ENCODE measurements at regions not wholly inside any gene's neighbourhood (a gene's known extent, or its start where the extent isn't known, plus 50 kb on each side); places are given as distances from the start of the nearest gene placed in this dataset.

GRCh38 chr3:177710506-177710905, 513.2 kb upstream of the TBL1XR1 start:
- H3K27me3 ChIP-seq (ENCODE audit: insufficient read depth, low read depth, low read length): no peaks in the 10 kb centered on the region
- H3K4me2 ChIP-seq (ENCODE audit: low read length): no peak overlapping the region
- TF ChIP-seq MXI1 (conservative IDR thresholded peaks at IDR 0.05; ENCODE audit: poor library complexity, severe bottlenecking): no peak
- TF ChIP-seq POLR2AphosphoS5 (IDR thresholded peaks at IDR 0.05): no peak
- TF ChIP-seq CTCF (IDR thresholded peaks at IDR 0.05; ENCODE audit: poor library complexity, severe bottlenecking): no peak
- no peak overlapping the region for H3K4me3 ChIP-seq (ENCODE audit: low read length)
- H3K36me3 ChIP-seq (ENCODE audit: insufficient read depth, low read length): no peaks in the 10 kb centered on the region
- no peaks in the 10 kb centered on the region for H4K20me1 ChIP-seq (ENCODE audit: insufficient read depth)
- no peak overlapping the region for H2AFZ ChIP-seq (ENCODE audit: low read depth, low read length)
- H3K9ac ChIP-seq (ENCODE audit: low read length): no peak overlapping the region
- no peaks in the 10 kb centered on the region for H3K79me2 ChIP-seq (replicated peaks; ENCODE audit: insufficient read depth, low read length)
- no peaks in the 10 kb centered on the region for H3K9me2 ChIP-seq (ENCODE audit: insufficient read depth, low read length)
- no peaks in the 10 kb centered on the region for H3F3A ChIP-seq (ENCODE audit: insufficient read depth, low read length, poor library complexity, severe bottlenecking)
- H3K27ac ChIP-seq (ENCODE audit: low read length): no peak overlapping the region
- no peaks in the 10 kb centered on the region for H3K9me3 ChIP-seq (ENCODE audit: low read length)

- Histone ChIP-seq H3K79me2 (replicated peaks; ENCODE audit: insufficient read depth, low read length) (no peaks in the 10 kb centered on the region), H3K9me2 (ENCODE audit: insufficient read depth, low read length) (no peaks in the 10 kb centered on the region), H3F3A (ENCODE audit: insufficient read depth, low read length, poor library complexity, severe bottlenecking) (no peaks in the 10 kb centered on the region), H3K27ac (ENCODE audit: low read length) (no peak overlapping the region), H4K20me1 (ENCODE audit: insufficient read depth) (no peaks in the 10 kb centered on the region), H2AFZ (ENCODE audit: low read depth, low read length) (no peak overlapping the region), H3K9me3 (ENCODE audit: low read length) (no peaks in the 10 kb centered on the region), H3K27me3 (ENCODE audit: insufficient read depth, low read depth, low read length) (no peaks in the 10 kb centered on the region), H3K9ac (ENCODE audit: low read length) (no peak overlapping the region), H3K4me2 (ENCODE audit: low read length) (no peak overlapping the region), H3K36me3 (ENCODE audit: insufficient read depth, low read length) (no peaks in the 10 kb centered on the region), H3K4me3 (ENCODE audit: low read length) (no peak overlapping the region)
- TF ChIP-seq MXI1 (conservative IDR thresholded peaks at IDR 0.05; ENCODE audit: poor library complexity, severe bottlenecking): no peak
These were observed 514.4 kb upstream of the TBL1XR1 start for GRCh38 chr3:177711637-177712036.

GRCh38 chr3:177713928-177714900, 516.9 kb upstream of the TBL1XR1 start:
- no peaks in the 10 kb centered on the region for H3K27me3 ChIP-seq (ENCODE audit: insufficient read depth, low read depth, low read length)
- H3K4me2 ChIP-seq (ENCODE audit: low read length): no peak overlapping the region
- H3K9ac ChIP-seq (ENCODE audit: low read length): no peak overlapping the region
- H4K20me1 ChIP-seq (ENCODE audit: insufficient read depth): no peaks in the 10 kb centered on the region
- no peak overlapping the region for H2AFZ ChIP-seq (ENCODE audit: low read depth, low read length)
- H3F3A ChIP-seq (ENCODE audit: insufficient read depth, low read length, poor library complexity, severe bottlenecking): no peaks in the 10 kb centered on the region
- H3K79me2 ChIP-seq (replicated peaks; ENCODE audit: insufficient read depth, low read length): no peaks in the 10 kb centered on the region
- TF ChIP-seq EZH2 (IDR thresholded peaks at IDR 0.05; ENCODE audit: borderline replicate concordance, insufficient read depth, low read length, poor library complexity, severe bottlenecking) (no peak), MXI1 (conservative IDR thresholded peaks at IDR 0.05; ENCODE audit: poor library complexity, severe bottlenecking) (no peak), EP300 (conservative IDR thresholded peaks at IDR 0.05; ENCODE audit: poor library complexity, severe bottlenecking) (no peak), POLR2AphosphoS5 (IDR thresholded peaks at IDR 0.05) (no peak), TAF1 (IDR thresholded peaks at IDR 0.05; ENCODE audit: low read depth) (no peak), REST (IDR thresholded peaks at IDR 0.05; ENCODE audit: borderline replicate concordance) (no peak), CTCF (IDR thresholded peaks at IDR 0.05; ENCODE audit: poor library complexity, severe bottlenecking) (no peak), RAD21 (conservative IDR thresholded peaks at IDR 0.05) (no peak)
- H3K9me3 ChIP-seq (ENCODE audit: low read length): no peaks in the 10 kb centered on the region
- H3K4me3 ChIP-seq (ENCODE audit: low read length): no peak overlapping the region
- no peaks in the 10 kb centered on the region for H3K9me2 ChIP-seq (ENCODE audit: insufficient read depth, low read length)
- no peaks in the 10 kb centered on the region for H3K36me3 ChIP-seq (ENCODE audit: insufficient read depth, low read length)
- no peak overlapping the region for H3K27ac ChIP-seq (ENCODE audit: low read length)

Measured in neural cell (in vitro differentiated cells).